NB4 (cell line): ENCODE measurements at regions not wholly inside any gene's neighbourhood (a gene's known extent, or its start where the extent isn't known, plus 50 kb on each side); places are given as distances from the start of the nearest gene placed in this dataset.

ENCODE experiments used
- DNase-seq: peaks from one replicate; pipeline ENCODE4 v3.0.0; 2010; ENCODE audit warnings: low read depth
- H3K4me3 ChIP-seq: one replicate; pipeline ENCODE4 v1.5.1; 2011; ENCODE audit warnings: mild to moderate bottlenecking, low read depth, low read length, moderate library complexity
- MYC ChIP-seq: IDR thresholded peaks from 2 replicates; pipeline ENCODE4 v1.6.1; 2011; ENCODE audit warnings: low read depth, low read length
- POLR2A ChIP-seq: IDR thresholded peaks from 2 replicates; pipeline ENCODE4 v1.6.1; 2011; ENCODE audit warnings: mild to moderate bottlenecking; ENCODE audit not compliant: insufficient read length; ENCODE audit errors: extremely low read depth
- TF ChIP-seq, protein P1 (sequence below): IDR thresholded peaks from 2 replicates; pipeline ENCODE4 v1.6.1; 2011; ENCODE audit warnings: low read depth, low read length
- TF ChIP-seq, protein P2 (sequence below): IDR thresholded peaks from one replicate; pipeline ENCODE4 v1.5.1; 2012; ENCODE audit warnings: low read depth, low read length

DNA sequence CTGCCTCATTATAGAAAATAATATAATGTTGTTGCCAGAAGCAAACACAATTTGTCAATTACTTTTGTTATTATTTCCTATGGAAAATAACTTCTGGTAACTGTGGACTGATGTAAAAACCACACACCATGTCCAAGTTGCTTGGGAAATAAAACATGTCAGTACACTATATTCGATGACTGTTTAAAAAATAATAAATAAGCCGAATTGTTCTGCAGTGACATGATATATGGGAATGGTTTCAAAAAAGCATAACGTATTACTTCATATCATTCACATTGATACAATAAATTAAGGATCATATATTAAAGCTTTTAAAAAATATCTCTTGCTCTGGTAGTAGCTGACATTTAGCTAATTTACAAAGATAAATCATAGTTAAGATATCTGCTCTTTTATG lies 2062.1 kb downstream of the PCDH9 start:
- TF ChIP-seq POLR2A (no peak), MYC (no peak)
- TF ChIP-seq, protein P1, sequence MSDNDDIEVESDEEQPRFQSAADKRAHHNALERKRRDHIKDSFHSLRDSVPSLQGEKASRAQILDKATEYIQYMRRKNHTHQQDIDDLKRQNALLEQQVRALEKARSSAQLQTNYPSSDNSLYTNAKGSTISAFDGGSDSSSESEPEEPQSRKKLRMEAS: no peak
- TF ChIP-seq, protein P2, sequence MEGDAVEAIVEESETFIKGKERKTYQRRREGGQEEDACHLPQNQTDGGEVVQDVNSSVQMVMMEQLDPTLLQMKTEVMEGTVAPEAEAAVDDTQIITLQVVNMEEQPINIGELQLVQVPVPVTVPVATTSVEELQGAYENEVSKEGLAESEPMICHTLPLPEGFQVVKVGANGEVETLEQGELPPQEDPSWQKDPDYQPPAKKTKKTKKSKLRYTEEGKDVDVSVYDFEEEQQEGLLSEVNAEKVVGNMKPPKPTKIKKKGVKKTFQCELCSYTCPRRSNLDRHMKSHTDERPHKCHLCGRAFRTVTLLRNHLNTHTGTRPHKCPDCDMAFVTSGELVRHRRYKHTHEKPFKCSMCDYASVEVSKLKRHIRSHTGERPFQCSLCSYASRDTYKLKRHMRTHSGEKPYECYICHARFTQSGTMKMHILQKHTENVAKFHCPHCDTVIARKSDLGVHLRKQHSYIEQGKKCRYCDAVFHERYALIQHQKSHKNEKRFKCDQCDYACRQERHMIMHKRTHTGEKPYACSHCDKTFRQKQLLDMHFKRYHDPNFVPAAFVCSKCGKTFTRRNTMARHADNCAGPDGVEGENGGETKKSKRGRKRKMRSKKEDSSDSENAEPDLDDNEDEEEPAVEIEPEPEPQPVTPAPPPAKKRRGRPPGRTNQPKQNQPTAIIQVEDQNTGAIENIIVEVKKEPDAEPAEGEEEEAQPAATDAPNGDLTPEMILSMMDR: no peak
- H3K4me3 ChIP-seq: no peak overlapping the region
- no peak for DNase-seq

DNA sequence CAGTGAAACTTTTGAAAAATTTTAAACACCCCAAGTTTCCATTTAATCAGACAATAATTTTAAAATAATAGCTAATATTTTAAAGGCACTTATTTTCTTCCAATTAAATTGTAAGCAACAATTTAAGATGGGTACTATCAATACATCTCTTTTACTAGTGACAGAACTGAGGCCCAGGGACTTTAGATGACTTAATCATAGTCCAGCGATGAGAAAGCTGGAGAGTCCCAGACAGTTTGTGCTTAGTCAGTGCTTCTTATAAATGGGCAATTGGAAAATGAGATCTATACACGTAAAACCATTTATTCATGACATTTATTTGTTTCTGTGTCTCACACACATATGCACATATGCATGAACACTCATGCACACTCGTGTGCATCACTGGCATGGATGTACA lies 2063.5 kb downstream of the PCDH9 start:
- TF ChIP-seq MYC: no peak
- TF ChIP-seq, protein P2: no peak
- TF ChIP-seq POLR2A: no peak
- TF ChIP-seq, protein P1: no peak
- H3K4me3 ChIP-seq: no peak overlapping the region
- DNase-seq: no peak

DNA sequence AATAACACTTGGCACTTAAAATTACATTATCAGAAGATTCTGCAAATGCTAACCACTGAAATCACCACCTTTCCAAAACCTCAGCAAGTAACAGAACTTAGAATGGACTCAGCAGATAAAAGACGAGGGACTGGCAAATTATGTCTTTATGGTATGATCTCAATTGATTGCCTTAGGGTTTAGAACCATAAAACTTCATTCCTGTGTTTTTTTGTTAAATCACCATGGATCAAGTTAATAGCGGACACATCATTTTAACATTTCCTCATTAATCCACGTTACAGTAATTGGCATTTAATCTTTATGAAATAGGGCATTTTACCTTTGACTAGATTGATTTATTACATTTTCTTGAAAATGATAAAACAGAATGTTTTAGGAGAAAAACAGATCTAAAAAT lies 2070.3 kb downstream of the PCDH9 start:
- DNase-seq: no peak
- H3K4me3 ChIP-seq: no peak overlapping the region
- no peak for TF ChIP-seq MYC
- TF ChIP-seq, protein P2: no peak
- TF ChIP-seq POLR2A: no peak

DNA sequence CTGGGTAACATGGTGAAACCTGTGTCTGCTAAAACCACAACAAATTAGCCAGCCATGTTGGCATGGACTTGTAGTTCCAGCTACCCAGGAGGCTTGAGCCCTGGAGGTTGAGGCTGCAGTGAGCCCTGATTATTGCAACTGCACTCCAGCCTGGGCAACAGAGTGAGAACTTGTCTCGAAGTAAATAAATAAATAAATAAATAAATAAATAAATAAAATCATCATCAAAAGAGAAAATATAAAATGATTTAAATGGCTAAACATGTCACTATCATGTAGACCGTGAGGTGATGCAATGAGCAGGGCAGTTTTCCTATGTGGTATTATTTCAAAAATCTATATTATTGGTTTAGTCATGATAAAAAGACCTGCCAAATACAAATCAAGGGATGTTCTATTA lies 2074.3 kb downstream of the PCDH9 start:
- TF ChIP-seq, protein P2: no peak
- TF ChIP-seq, protein P1: no peak
- TF ChIP-seq MYC (no peak), POLR2A (no peak)
- DNase-seq: no peak
- H3K4me3 ChIP-seq: no peak overlapping the region

DNA sequence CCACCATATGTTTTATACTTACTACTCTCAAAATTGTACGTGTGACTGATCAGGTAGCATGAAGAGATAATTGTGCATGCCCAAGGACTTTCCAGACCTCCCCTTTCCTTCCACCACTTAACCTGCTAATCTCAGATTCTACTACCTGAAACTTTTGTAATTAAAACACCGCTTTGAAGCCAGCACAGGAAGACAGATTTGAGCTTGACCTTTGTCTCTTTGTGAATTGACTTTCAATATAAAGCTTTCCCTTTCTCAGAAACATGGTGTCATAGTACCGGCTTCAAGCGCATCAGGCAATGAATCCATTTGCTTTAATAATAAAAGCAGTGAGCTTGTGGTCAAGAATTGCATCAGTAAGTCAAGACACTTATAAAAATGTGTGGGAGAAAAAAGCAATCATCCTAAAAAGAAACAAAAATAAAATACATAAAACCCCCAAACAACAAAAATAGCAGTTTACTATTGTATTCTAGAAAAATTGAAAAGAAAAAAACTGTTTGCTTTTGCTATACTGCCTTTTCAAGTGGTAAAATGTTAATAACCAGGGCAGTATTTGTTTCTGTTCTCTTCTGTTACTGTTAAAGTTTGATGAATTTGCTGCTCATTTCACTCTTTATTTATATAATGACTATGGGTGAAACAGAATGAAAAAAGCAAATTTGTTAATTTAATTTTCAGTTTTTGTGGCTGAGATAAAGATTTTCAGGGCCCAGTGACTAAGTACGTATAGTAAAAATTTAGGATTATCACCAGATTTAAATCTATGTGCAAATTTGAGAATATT lies 2075.3 kb downstream of the PCDH9 start:
- TF ChIP-seq MYC (no peak), POLR2A (no peak)
- TF ChIP-seq, protein P1: no peak
- TF ChIP-seq, protein P2: no peak
- no peak for DNase-seq

DNA sequence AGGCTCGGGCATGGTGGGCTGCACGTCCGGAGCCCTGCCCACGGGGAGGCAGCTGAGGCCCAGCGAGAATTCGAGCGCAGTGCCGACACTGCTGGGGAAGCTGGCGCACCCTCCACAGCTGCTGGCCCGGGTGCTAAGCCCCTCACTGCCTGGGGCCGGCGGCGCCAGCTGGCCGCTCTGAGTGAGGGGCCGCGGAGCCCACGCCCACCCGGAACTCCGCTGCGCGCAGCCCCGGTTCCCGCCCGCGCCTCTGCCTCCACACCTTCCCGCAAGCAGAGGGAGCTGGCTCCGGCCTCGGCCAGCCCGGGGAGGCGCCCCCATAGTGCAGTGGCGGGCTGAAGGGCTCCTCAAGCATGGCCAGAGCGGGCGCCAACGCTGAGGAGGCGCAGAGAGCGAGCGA lies 2080.4 kb downstream of the PCDH9 start:
- no peak for DNase-seq
- no peak overlapping the region for H3K4me3 ChIP-seq
- no peak for TF ChIP-seq MYC
- TF ChIP-seq, protein P2: no peak

More for the DNA sequence above, 2075.3 kb downstream of the PCDH9 start:
- no peak overlapping the region for H3K4me3 ChIP-seq
